HEK293T (cell line): ENCODE measurements at regions not wholly inside any gene's neighbourhood (a gene's known extent, or its start where the extent isn't known, plus 50 kb on each side); places are given as distances from the start of the nearest gene placed in this dataset.

Experiments used
- ARNT ChIP-seq: fragments of 450-650 bp; IDR thresholded peaks from 2 replicates; pipeline ENCODE4 v1.6.1; 2017; ENCODE audit warnings: mild to moderate bottlenecking
- BHLHE40 ChIP-seq: fragments of 450-650 bp; IDR thresholded peaks from 2 replicates; pipeline ENCODE4 v1.6.1; 2016; ENCODE audit warnings: mild to moderate bottlenecking, moderate library complexity, borderline replicate concordance
- CTBP1 ChIP-seq: fragments of 450-650 bp; IDR thresholded peaks from 2 replicates; pipeline ENCODE4 v1.6.1; 2016; ENCODE audit warnings: borderline replicate concordance
- FOXA1 ChIP-seq: fragments of 450-650 bp; IDR thresholded peaks from 2 replicates; pipeline ENCODE4 v1.6.1; 2016; ENCODE audit warnings: mild to moderate bottlenecking
- FOXK2 ChIP-seq: fragments of 450-650 bp; IDR thresholded peaks from 2 replicates; pipeline ENCODE4 v1.6.1; 2016; ENCODE audit warnings: mild to moderate bottlenecking
- SP1 ChIP-seq: fragments of 450-650 bp; IDR thresholded peaks from 2 replicates; pipeline ENCODE4 v1.6.1; 2017
- ZNF384 ChIP-seq: fragments of 450-650 bp; IDR thresholded peaks from 2 replicates; pipeline ENCODE4 v1.6.1; 2016
- TF ChIP-seq, protein P1 (sequence below): fragments of 450-650 bp; IDR thresholded peaks from 2 replicates; pipeline ENCODE4 v1.6.1; 2016

GRCh38 chr2:42903821-42904575 lies 111.6 kb upstream of the HAAO start:
- no peak for TF ChIP-seq FOXK2
- TF ChIP-seq, protein P1, sequence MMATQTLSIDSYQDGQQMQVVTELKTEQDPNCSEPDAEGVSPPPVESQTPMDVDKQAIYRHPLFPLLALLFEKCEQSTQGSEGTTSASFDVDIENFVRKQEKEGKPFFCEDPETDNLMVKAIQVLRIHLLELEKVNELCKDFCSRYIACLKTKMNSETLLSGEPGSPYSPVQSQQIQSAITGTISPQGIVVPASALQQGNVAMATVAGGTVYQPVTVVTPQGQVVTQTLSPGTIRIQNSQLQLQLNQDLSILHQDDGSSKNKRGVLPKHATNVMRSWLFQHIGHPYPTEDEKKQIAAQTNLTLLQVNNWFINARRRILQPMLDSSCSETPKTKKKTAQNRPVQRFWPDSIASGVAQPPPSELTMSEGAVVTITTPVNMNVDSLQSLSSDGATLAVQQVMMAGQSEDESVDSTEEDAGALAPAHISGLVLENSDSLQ: no peak; the same call in 1 of the 2 replicates
- TF ChIP-seq FOXA1: no peak
- no peak for TF ChIP-seq ZNF384
- no peak for TF ChIP-seq BHLHE40
- TF ChIP-seq CTBP1: no peak
- no peak for TF ChIP-seq SP1
- no peak for TF ChIP-seq ARNT
